GM18861 (cell line): ENCODE measurements at regions not wholly inside any gene's neighbourhood (a gene's known extent, or its start where the extent isn't known, plus 50 kb on each side); places are given as distances from the start of the nearest gene placed in this dataset.
"Not testable (repeated sequence)": the region's sequence is repeated elsewhere in the genome, so short reads cannot be mapped to it uniquely, and the experiment has no call there.

ENCODE experiments used
- ATAC-seq: cut with Tn5 transposase; IDR thresholded peaks from one replicate; pipeline ENCODE4 v1.9.1; 2021; ENCODE audit not compliant: unreplicated experiment

GRCh38 chr9:111276431-111277128 lies 53.4 kb downstream of the OR2K2 start:
- no peak for ATAC-seq

DNA sequence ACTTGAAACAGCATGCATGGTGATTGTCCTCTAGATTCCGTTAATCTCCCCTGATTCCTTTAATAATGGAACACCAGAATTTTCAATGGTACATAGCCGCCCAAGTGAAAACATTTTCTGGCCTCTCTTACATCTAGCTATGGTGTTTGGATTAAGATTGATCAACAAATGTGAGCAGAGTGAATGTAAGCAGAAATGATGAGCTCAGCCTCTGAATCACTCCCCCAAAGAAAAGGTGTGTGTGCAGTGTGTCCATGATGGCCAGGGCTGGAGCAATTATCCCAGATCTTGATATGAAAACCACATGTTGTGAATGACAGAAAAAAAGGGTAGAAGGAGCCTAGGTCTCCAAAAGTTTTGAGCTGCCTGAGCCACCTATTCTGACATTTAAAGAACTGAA lies 55.3 kb downstream of the OR2K2 start:
- no peak for ATAC-seq

GRCh38 chr9:111272581-111272980 lies 57.4 kb downstream of the OR2K2 start:
- no peak for ATAC-seq

DNA sequence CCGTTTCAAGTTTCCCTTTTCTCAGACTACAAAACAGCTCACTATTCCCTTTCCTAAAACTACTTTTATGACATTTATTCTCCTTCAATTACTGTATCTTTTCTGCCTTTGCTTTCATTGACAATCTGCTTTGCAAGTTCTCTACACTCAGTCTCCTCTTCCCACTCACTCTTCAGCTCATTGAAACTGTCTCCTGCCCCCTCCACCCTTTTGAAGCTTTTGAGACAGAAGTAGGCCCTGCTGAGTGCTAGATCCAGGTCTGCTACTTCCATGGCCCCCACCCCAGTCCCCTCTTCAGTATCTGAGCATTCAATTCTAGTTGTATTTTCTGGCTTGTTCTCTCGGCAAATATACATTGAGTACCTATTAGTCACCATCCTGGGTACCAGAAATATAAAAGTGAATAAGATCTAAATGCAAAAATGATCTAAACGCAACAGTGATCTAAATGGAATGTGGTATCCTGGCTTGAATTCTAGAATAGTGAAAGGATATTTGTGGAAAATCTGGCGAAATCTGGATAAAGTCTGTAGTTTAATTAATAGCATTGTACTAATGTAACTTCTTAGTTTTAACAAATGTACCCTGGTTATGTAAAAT lies 58.4 kb downstream of the OR2K2 start:
- no peak for ATAC-seq

DNA sequence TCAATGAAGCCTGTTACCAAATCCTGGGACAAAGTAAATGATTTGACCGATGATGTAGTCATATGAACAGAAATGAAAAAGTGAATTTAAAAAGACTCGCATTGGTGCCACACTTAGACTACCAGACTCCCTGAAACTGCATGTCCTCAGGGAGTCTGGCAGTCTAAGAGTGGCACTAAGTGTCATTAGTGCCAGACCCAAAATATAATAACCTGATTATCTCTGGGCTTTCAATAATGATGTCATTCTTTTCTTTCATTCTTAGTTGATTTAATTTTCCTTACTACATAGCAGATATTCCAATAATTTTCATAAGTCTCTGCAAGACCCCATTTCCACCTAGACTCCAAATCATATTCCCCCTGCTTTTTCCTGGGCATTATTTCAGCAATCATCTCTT lies 59.0 kb downstream of the OR2K2 start:
- ATAC-seq: no peak

- not testable (repeated sequence) for ATAC-seq
These were observed 64.0 kb downstream of the OR2K2 start for GRCh38 chr9:111266024-111266423.

DNA sequence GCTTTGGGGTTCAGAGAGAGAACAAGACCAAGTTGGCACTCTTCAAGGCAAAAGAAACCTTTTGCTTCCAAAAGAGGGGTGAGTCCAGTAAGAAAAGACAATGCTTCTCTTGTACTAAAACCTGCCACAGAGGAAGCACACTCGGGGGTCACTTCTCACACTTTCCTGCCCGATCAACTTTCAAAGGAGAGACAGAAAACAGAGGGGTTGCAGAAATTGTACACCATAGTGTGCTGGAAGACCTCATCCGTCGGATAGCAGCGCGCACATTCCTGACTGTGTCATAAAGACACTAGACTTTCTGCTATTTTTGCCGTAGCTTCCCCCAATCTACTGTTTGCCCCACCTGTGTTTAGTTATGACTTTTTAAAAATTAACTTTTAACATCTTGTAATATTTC lies 66.9 kb downstream of the OR2K2 start:
- no peak for ATAC-seq

GRCh38 chr9:111258875-111259271 lies 71.2 kb downstream of the OR2K2 start:
- no peak for ATAC-seq

DNA sequence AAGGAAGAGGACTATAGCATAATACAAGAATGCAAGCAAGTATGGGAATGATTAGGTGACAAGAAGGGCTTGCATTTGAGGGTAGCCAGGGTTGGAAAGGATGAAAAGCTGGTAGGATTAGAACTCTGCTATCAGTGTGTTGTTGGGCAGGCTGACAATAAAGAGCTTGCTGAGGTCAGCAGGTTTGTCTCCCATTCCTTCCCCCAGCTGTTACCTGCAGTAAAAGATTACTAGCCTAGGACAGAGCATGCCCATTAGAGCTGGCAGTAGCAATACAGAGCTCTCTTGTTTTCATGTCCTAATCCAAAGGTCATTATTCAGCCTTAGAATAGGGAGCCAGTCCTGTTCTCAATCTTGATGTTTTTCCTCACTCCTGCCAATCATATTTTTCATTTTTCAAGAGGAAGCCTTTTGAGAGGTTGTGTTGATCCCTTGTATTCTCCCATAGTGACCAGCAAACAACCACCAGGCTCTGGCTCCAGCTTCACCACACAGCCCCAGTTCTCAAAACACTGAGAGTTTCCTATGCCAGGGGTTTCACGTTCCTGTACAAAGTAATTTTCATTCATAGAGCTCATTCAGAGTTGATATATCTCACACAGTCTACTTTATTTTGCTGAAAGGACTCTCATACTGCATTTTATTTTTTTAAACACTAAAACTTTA lies 71.7 kb downstream of the OR2K2 start:
- no peak for ATAC-seq

GRCh38 chr9:111253742-111254437 lies 76.1 kb downstream of the OR2K2 start:
- ATAC-seq: no peak

- ATAC-seq: no peak
These were observed 78.9 kb downstream of the OR2K2 start for GRCh38 chr9:111250875-111251842.

DNA sequence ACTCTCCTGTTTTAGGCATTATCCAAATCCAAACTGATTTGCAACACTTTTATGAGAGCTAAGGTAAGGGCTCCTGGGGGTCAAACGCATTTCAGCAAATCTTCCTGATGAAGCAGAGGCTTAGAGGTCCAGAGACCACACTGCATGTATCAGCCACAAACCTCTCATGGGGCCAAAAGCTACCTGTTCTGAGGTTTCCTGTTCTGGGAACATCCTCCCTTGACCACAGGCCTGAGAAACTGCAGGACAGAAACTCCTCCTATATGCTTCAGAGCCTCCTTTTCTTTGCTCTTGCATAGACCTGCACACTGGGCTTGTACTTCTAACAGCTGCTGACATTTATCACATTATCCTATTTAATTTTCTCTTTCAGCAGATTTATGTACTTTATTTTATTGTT lies 92.6 kb downstream of the OR2K2 start:
- ATAC-seq: no peak

DNA sequence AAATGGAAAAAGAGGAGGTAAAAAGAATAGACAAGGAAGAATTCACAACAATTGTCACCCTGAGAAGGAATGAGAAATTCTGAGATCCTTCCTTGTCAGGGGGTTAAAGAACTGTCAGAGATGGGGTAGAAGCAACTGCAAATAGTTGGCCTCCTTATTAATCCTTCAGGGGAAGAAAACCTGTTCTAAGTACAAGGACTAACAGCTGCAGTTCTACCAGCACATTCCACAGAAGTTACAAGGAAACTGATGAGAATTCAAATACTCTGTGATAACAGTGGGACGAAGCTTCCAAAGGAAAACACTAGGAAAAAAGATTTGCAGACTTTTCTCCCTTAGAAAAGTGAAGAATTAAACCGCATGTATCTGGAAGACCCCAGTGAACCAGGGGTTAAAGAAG lies 93.7 kb downstream of the OR2K2 start:
- no peak for ATAC-seq

DNA sequence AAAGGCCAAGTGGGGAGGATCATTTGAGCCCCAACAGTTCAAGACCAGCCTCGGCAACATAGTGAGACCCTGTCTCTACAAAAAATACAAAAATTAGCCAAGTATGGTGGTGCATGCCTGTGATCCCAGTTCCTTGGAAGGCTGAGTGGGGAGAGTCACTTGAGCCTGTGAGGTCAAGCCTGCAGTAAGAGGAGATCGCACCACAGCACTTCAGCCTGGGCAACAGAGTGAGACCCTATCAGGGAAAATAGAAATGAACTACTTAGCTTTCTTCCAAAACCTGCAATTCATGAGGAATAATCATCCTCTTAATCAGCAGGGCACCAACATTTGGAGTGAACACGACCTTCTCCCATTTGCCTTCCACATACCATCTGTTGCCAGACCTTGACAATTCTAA lies 96.1 kb downstream of the OR2K2 start:
- no peak for ATAC-seq

GRCh38 chr9:111232997-111233790 lies 96.8 kb downstream of the OR2K2 start:
- no peak for ATAC-seq

- no peak for ATAC-seq
These were observed 98.0 kb downstream of the OR2K2 start for GRCh38 chr9:111231801-111232580.

GRCh38 chr9:111222757-111223156 lies 107.3 kb downstream of the OR2K2 start:
- no peak for ATAC-seq

- ATAC-seq: no peak
These were observed 117.2 kb downstream of the OR2K2 start for GRCh38 chr9:111212874-111213273.

DNA sequence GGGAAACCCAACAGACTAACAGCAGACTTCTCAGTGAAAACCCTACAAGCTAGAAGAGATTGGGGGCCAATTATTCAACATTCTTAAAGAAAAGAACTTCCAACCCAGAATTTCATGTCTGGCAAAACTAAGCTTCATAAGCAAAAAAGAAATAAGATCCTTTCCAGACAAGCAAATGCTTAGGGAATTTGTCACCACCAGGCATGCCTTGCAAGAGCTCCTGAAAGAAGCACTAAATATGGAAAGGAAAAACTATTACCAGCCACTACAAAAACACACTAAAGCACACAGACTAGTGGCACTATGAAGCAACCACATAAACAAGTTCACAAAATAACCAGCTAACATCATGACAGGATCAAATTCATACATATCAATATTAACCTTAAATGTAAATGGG lies 131.1 kb downstream of the OR2K2 start:
- ATAC-seq: no peak
